H9 (cell line): ENCODE measurements at regions not wholly inside any gene's neighbourhood (a gene's known extent, or its start where the extent isn't known, plus 50 kb on each side); places are given as distances from the start of the nearest gene placed in this dataset.

Experiments
- DNase-seq: peaks from one replicate; pipeline ENCODE4 v3.0.0-alpha.2; 2017
- H2AFZ ChIP-seq: one replicate; pipeline ENCODE4 v1.6.1; 2013; ENCODE audit warnings: mild to moderate bottlenecking, low read length, control low read depth, moderate library complexity
- H2AK5ac ChIP-seq: 2 replicates; pipeline ENCODE4 v1.6.1; 2013; ENCODE audit warnings: low read length, control low read depth, mixed read lengths; ENCODE audit not compliant: insufficient read length
- H2BK120ac ChIP-seq: one replicate; pipeline ENCODE4 v1.6.1; 2013; ENCODE audit warnings: low read depth, mild to moderate bottlenecking, low read length, control low read depth, inconsistent platforms; ENCODE audit not compliant: poor library complexity, severe bottlenecking
- H2BK12ac ChIP-seq: 2 replicates; pipeline ENCODE4 v1.6.1; 2013; ENCODE audit warnings: low read length, control low read depth, mixed read lengths, low read depth; ENCODE audit not compliant: insufficient read length
- H2BK15ac ChIP-seq: 2 replicates; pipeline ENCODE4 v1.6.1; 2013; ENCODE audit warnings: low read depth, low read length, control low read depth
- H2BK20ac ChIP-seq: one replicate; pipeline ENCODE4 v1.6.1; 2013; ENCODE audit warnings: low read depth, mild to moderate bottlenecking, low read length, control low read depth, inconsistent platforms; ENCODE audit not compliant: poor library complexity, severe bottlenecking
- H2BK5ac ChIP-seq: 2 replicates; pipeline ENCODE4 v1.6.1; 2013; ENCODE audit warnings: low read length, control low read depth, mixed read lengths; ENCODE audit not compliant: insufficient read length
- H3K14ac ChIP-seq: 2 replicates; pipeline ENCODE4 v1.6.1; 2013; ENCODE audit warnings: low read length, control low read depth; ENCODE audit not compliant: insufficient read depth
- H3K18ac ChIP-seq: 2 replicates; pipeline ENCODE4 v1.6.1; 2013; ENCODE audit warnings: low read depth, mild to moderate bottlenecking, mixed read lengths, low read length, control low read depth; ENCODE audit not compliant: insufficient read length
- H3K23ac ChIP-seq: 2 replicates; pipeline ENCODE4 v1.6.1; 2013; ENCODE audit warnings: low read length, control low read depth, mixed read lengths, low read depth; ENCODE audit not compliant: insufficient read length
- H3K23me2 ChIP-seq: 2 replicates; pipeline ENCODE4 v1.6.1; 2013; ENCODE audit warnings: low read depth, mild to moderate bottlenecking, mixed read lengths, low read length, control low read depth; ENCODE audit not compliant: insufficient read length, poor library complexity, severe bottlenecking
- H3K27ac ChIP-seq: 2 replicates; pipeline ENCODE4 v1.5.1; 2013; ENCODE audit warnings: low read length, control low read depth, mixed read lengths, low read depth; ENCODE audit not compliant: insufficient read length
- H3K27me3 ChIP-seq: 2 replicates; pipeline ENCODE4 v1.6.1; 2013; ENCODE audit warnings: low read length, control low read depth, inconsistent platforms; ENCODE audit not compliant: insufficient read depth
- H3K4ac ChIP-seq: 2 replicates; pipeline ENCODE4 v1.6.1; 2013; ENCODE audit warnings: low read depth, mild to moderate bottlenecking, control low read depth, inconsistent platforms, low read length, moderate library complexity
- H3K4me1 ChIP-seq: 2 replicates; pipeline ENCODE4 v1.6.1; 2013; ENCODE audit warnings: low read length, control low read depth, inconsistent platforms; ENCODE audit not compliant: insufficient read depth
- H3K4me2 ChIP-seq: 2 replicates; pipeline ENCODE4 v1.6.1; 2013; ENCODE audit warnings: low read length, control low read depth, mixed read lengths; ENCODE audit not compliant: insufficient read length, insufficient read depth
- H3K56ac ChIP-seq: 2 replicates; pipeline ENCODE4 v1.6.1; 2013; ENCODE audit warnings: low read depth, mild to moderate bottlenecking, mixed read lengths, low read length, control low read depth; ENCODE audit not compliant: insufficient read length
- H3K79me1 ChIP-seq: 2 replicates; pipeline ENCODE4 v1.6.1; 2013; ENCODE audit warnings: low read depth, mild to moderate bottlenecking, moderate library complexity, low read length, control low read depth, inconsistent platforms; ENCODE audit not compliant: insufficient read depth, poor library complexity, severe bottlenecking
- H3K79me2 ChIP-seq: 2 replicates; pipeline ENCODE4 v1.6.1; 2013; ENCODE audit warnings: low read length, control low read depth, inconsistent platforms; ENCODE audit not compliant: insufficient read depth
- H3K9ac ChIP-seq: 2 replicates; pipeline ENCODE4 v1.6.1; 2013; ENCODE audit warnings: low read length, control low read depth, mixed read lengths; ENCODE audit not compliant: insufficient read length; ENCODE audit errors: extremely low read depth
- H3K9me3 ChIP-seq: one replicate; pipeline ENCODE4 v1.6.1; 2013; ENCODE audit warnings: low read depth, low read length, inconsistent platforms; ENCODE audit not compliant: control insufficient read depth
- H3T11ph ChIP-seq: one replicate; pipeline ENCODE4 v1.6.1; 2013; ENCODE audit warnings: mild to moderate bottlenecking, low read length, control low read depth, inconsistent platforms
- H4K20me1 ChIP-seq: one replicate; pipeline ENCODE4 v1.6.1; 2013; ENCODE audit not compliant: control insufficient read depth, insufficient read length, insufficient read depth
- H4K5ac ChIP-seq: 2 replicates; pipeline ENCODE4 v1.6.1; 2013; ENCODE audit warnings: low read depth, mild to moderate bottlenecking, mixed read lengths, low read length, control low read depth; ENCODE audit not compliant: insufficient read length
- H4K8ac ChIP-seq: replicated peaks from 2 replicates; pipeline ENCODE4 v1.6.1; 2013; ENCODE audit warnings: low read length, control low read depth, mixed read lengths, low read depth; ENCODE audit not compliant: insufficient read length
- H4K91ac ChIP-seq: 2 replicates; pipeline ENCODE4 v1.6.1; 2013; ENCODE audit warnings: low read depth, mild to moderate bottlenecking, moderate library complexity, mixed read lengths, low read length, control low read depth; ENCODE audit not compliant: insufficient read length
- H3K27ac Mint-ChIP-seq, 3 experiments: 2 replicates in 2 of 3; 3 replicates in 1 of 3; pipeline ENCODE4 v1.8.0; 2020 to 2021; ENCODE audit warnings: mixed read lengths in 3 of 3, mild to moderate bottlenecking in 1 of 3, moderate library complexity in 1 of 3
- H3K27me3 Mint-ChIP-seq: 2 replicates; pipeline ENCODE4 v1.8.0; 2021; ENCODE audit warnings: low read depth, mild to moderate bottlenecking, moderate library complexity, mixed read lengths
- H3K36me3 Mint-ChIP-seq, 3 experiments: 2 replicates in 2 of 3; 3 replicates in 1 of 3; pipeline ENCODE4 v1.8.0; 2020 to 2021; ENCODE audit warnings: low read depth in 3 of 3, mixed read lengths in 3 of 3; ENCODE audit not compliant: insufficient read depth in 1 of 3
- H3K4me1 Mint-ChIP-seq, 2 experiments: 2 replicates each; pipeline ENCODE4 v1.8.0; 2020; ENCODE audit warnings: mixed read lengths in 2 of 2
- H3K4me3 Mint-ChIP-seq, 2 experiments: 2 replicates in 1 of 2; 3 replicates in 1 of 2; pipeline ENCODE4 v1.8.0; 2020 to 2021; ENCODE audit warnings: mild to moderate bottlenecking in 2 of 2, mixed read lengths in 2 of 2, moderate library complexity in 1 of 2
- H3K9me3 Mint-ChIP-seq, 2 experiments: 2 replicates in 1 of 2; 3 replicates in 1 of 2; pipeline ENCODE4 v1.8.0; 2020; ENCODE audit warnings: mild to moderate bottlenecking in 2 of 2, mixed read lengths in 2 of 2, moderate library complexity in 1 of 2
- WGBS: extraction: QIAGEN DNeasy Blood & Tissue Kit; methylation state at CpG from one replicate; pipeline ENCODE4 v1.1.7; 2013; ENCODE audit warnings: missing lambda C conversion rate, low lambda C conversion rate, mixed read lengths; ENCODE audit not compliant: insufficient read length; ENCODE audit errors: extremely low coverage; 5-methylcytosine and 5-hydroxymethylcytosine counted together
- TF ChIP-seq, protein P1 (sequence below): fragments of 200-600 bp; sonication (generic); conservative IDR thresholded peaks from 3 replicates; pipeline ENCODE4 v1.8.0; 2021; ENCODE audit warnings: antibody characterized with exemption, mild to moderate bottlenecking

DNA sequence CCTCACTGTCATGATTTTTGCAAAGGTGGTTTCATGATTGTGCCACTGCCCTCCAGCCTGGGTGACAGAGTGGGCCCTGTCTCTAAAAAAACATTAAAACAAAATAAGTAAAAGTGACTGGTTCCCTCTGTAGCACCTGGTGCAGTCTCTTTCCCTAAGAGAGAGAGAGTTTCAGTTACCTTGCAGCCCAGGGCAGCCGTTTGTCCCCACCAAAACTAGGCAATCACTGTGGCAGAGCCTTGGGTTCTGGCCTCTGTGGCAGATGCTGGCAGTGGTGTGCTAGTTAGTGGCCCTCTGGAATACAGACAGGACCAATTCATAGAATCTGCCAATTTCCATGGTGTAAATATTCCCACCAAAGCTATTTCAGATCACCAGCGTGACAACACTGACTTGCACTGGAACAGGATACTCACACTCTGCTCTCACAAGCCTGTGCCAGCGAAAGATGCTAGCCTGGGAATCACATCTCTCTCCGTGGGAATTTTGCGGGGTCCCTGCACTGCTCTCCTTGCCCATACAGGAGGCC, 108.7 kb downstream of the TLR5 start:
- Histone ChIP-seq H2AK5ac (no peak overlapping the region), H3T11ph (no peak overlapping the region), H3K9ac (no peak overlapping the region), H3K18ac (no peak overlapping the region), H3K27ac (no peak overlapping the region), H3K4ac (no peak overlapping the region), H4K20me1 (no peaks in the 10 kb centered on the region), H2BK12ac (no peak overlapping the region), H2BK15ac (no peak overlapping the region; the same call in 1 of the 2 replicates), H4K5ac (no peak overlapping the region), H3K4me1 (peaks cover 20% of the 10 kb centered on the region), H2AFZ (no peak overlapping the region), H4K8ac (no peak overlapping the region), H2BK20ac (no peak overlapping the region), H3K79me2 (peaks cover 2% of the 10 kb centered on the region; the same call in 1 of the 2 replicates), H3K56ac (no peak overlapping the region), H3K23ac (no peak overlapping the region), H3K9me3 (no peaks in the 10 kb centered on the region), H3K4me2 (no peak overlapping the region), H3K14ac (no peak overlapping the region), H2BK5ac (no peak overlapping the region), H3K79me1 (peaks cover 3% of the 10 kb centered on the region), H2BK120ac (no peak overlapping the region), H3K27me3 (no peaks in the 10 kb centered on the region), H3K23me2 (peaks cover 8% of the 10 kb centered on the region), H4K91ac (no peak overlapping the region)
- Mint-ChIP-seq H3K4me1 (peaks cover 67 to 82% of the 10 kb centered on the region in 2 experiments), H3K27me3 (peaks cover 1% of the 10 kb centered on the region; the same call in 1 of the 2 replicates), H3K4me3 (no peak overlapping the region), H3K9me3 (peaks cover 0 to 4% of the 10 kb centered on the region in 2 experiments; a peak in 2 of 5 replicates), H3K36me3 (peaks cover 0 to 14% (median 2%) of the 10 kb centered on the region in 3 experiments; a peak in 5 of 7 replicates), H3K27ac (peak overlapping the region in 1 of 3 experiments; percentile 53; a peak in 2 of 7 replicates)
- TF ChIP-seq, protein P1, sequence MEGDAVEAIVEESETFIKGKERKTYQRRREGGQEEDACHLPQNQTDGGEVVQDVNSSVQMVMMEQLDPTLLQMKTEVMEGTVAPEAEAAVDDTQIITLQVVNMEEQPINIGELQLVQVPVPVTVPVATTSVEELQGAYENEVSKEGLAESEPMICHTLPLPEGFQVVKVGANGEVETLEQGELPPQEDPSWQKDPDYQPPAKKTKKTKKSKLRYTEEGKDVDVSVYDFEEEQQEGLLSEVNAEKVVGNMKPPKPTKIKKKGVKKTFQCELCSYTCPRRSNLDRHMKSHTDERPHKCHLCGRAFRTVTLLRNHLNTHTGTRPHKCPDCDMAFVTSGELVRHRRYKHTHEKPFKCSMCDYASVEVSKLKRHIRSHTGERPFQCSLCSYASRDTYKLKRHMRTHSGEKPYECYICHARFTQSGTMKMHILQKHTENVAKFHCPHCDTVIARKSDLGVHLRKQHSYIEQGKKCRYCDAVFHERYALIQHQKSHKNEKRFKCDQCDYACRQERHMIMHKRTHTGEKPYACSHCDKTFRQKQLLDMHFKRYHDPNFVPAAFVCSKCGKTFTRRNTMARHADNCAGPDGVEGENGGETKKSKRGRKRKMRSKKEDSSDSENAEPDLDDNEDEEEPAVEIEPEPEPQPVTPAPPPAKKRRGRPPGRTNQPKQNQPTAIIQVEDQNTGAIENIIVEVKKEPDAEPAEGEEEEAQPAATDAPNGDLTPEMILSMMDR, result no peak
- no CpG with 5 or more reads among the region's 5 CpGs for WGBS
- DNase-seq, result no peak
